T47D (cell line): ENCODE measurements at regions not wholly inside any gene's neighbourhood (a gene's known extent, or its start where the extent isn't known, plus 50 kb on each side); places are given as distances from the start of the nearest gene placed in this dataset.

Experiments
- DNase-seq, 2 experiments: peaks; one replicate each; pipeline versions ENCODE4 v3.0.0 to v3.0.0-alpha.2; 2011 to 2012; ENCODE audit warnings: low read depth in 1 of 2, low spot score in 1 of 2
- JUND ChIP-seq: IDR thresholded peaks from 2 replicates; pipeline ENCODE4 v1.6.1; 2012; ENCODE audit warnings: low read depth
- in situ Hi-C: cut with HindIII; loops from 2 replicates; pipeline ENCODE4 v1.10.0; 2016; ENCODE audit warnings: low sequenced_read_pairs, low pct_unique_long_range_greater_than_20kb

DNA sequence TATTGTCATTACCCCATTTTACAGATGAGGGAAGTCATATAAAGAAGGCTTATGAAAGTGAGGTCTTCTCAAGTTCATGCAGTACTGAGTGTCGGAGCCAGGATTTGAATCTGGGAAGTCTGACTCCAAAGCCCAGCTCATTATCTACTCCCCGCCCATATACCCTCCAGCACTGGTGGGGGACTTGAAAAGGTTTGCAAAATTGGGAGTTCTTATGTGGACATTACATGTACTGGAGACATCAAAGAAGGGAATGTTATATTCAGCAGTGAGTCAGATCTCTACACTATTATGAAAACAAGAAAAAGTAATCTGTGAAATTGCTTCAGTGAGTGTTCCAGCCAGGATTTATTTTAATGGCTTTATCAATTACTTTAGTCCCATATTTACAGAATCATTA lies 185.2 kb upstream of the CADPS start:
- DNase-seq: no peak
- no peak for TF ChIP-seq JUND

DNA sequence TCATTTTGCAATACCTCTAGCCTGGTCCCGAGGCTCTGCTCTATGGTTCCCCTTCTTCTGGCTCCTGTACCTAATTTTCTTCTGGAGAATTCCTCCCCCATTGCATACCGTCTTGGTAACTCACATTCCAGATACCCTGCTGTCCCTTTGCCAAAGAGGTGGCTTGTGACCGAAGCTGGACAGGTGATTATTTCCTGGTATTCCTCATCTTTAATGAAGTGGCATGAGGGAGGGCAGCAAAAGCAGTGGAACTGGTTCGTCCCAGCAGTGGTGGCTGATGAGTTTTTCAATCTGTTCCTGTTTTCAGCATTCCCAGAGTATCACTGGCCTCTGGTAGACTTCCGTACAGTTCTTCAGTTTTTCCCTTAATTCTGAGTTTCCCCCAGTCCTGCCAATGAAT lies 186.2 kb upstream of the CADPS start:
- DNase-seq: no peak
- in situ Hi-C loops: no loop called here
- TF ChIP-seq JUND: no peak

More for the DNA sequence above, 185.2 kb upstream of the CADPS start:
- in situ Hi-C loops: no loop called here

DNA sequence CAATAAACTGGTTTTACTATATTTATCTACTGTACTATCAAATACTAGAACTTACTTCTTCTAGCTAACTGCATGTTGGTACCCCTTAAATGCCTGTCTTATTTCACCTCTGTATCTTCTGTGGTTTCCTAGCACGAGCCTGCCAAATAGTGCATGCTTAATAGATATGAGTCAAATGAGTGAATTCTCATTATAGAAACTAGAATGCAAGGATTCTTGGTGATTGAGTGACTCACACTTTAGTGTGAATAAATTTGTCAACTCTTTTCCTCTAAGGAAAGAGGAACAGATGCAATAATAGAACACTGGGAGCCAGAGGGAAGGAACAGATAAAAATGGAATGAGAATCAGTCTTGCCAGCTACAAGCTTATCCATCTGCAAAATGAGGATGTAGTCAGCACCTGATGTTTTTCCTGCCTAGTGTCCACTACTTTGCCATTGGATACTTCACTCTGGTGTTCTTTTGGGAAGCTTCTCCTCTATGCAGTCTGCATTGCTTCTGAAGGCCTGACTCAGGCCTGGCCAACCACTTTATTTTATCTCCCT lies 189.1 kb upstream of the CADPS start:
- in situ Hi-C loops: no loop called here
- no peak for TF ChIP-seq JUND
- no peak for DNase-seq

DNA sequence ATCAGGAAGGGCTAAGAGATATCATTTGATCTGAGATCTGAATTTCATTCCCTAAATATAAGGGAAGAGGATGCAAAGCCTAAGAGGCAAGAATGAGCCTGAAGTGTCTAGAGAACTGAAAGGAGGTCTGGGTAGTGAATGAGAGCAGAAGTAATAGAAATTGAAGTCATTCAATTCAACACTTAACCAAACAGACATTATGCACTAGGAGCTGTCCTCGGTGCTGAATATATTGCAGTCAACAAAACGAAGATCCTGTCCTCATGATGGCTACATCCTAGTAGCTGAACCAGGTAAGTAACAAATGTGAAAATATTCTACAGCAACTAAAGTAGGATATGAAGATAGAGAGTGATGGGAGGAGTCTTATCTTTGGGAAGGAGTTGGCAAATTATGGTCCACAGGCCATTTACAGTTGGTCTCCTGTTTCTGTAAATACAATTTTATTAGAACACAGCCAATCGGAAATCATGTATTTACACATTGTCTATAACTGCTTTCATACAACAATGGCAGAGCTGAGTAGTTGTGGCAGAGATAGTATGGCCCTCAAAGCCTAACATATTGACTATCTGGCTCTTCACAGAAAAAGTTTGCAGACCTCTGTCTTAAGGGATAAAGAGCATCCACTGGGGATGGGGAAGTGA lies 192.9 kb upstream of the CADPS start:
- TF ChIP-seq JUND: no peak
- DNase-seq: peak; percentile 26 to 79
- in situ Hi-C loops: no loop called here

DNA sequence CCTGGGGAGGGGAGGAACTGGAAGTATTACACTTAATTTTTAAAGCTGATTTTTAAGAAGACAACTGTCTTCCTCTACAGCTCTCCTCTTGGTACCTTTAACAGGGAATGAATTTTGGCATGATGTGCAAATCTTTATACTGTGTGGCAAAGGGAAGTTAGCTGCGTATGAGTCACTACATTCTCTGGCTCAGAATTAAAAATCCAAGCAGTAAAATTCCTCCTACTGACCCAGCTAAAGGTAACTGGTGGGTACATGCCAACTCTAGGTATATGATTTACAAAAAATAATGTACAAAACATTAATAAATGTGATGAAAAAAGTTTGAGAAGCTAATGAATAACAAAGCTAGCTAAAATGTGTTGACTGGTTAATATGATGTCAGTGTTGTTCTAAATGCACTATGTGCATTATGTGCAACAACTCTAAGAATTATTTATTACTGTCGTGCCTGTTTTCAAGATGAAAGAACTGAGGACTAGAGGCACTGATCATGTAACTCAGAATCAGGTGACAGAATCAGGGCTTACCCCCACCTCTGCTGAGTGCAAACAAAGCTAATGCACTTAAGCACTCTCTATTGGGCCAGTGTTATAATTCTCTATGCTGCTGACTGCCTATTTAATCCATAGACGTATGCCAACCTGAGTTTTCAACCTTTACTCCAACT lies 194.7 kb upstream of the CADPS start:
- no peak for DNase-seq
- in situ Hi-C loops: no loop called here
- no peak for TF ChIP-seq JUND

DNA sequence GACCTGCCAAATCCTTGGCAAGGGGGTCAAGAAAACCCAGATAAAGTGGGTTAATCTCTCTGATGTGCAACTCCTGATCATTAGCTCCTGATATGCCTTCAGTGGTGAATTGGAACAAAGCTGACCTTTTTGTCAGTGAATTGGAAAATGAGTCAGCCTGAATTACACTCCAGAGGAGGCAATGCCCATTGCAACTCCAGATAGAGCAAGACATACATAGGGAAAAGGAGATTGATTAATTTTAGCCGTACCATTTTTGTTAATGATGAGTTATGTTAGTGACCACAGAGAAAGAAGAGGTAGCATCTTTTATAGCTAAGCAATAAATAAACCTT lies 195.2 kb upstream of the CADPS start:
- no peak for TF ChIP-seq JUND

DNA sequence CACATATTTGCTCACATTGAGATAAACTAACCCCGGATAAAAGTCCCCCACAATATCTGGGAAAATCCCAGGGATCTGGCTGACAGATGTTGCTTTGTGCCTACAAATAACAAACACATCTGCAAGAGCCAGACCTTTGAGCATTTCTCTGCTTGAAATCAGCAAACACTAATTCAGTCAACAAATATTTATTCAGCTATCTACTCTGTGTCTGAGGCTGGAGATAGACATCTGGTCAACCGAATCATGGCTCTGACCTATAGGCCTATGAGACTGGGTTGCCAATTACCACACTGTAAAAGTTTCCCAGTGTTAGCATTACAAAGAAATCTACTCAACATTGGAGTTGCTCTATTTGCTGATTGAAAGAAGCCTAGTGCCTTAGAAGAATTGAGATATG lies 201.1 kb upstream of the CADPS start:
- DNase-seq: no peak
- TF ChIP-seq JUND: no peak
- in situ Hi-C loops: no loop called here

More for the DNA sequence above, 195.2 kb upstream of the CADPS start:
- DNase-seq: no peak
- in situ Hi-C loops: no loop called here

DNA sequence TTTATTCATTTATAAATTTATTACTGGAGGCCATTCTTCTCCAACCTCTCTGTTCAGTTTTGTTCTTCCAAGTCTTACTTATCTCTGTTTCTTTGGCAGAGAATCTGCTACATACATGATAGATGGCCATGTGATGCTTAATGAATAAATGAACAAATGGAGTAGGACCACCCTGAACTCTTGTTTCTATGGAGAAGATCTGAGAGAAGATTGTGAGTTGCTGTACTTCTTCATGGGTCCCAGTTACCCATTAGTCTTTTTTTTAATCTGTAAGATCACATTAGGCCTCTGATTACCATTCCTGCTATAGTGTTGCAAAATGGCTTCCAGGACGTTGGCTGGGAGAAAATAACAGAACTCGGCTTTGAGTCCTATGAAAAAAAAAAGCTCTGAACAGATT lies 191.9 kb upstream of the SYNPR start:
- in situ Hi-C loops: no loop called here
- DNase-seq: no peak
- no peak for TF ChIP-seq JUND

DNA sequence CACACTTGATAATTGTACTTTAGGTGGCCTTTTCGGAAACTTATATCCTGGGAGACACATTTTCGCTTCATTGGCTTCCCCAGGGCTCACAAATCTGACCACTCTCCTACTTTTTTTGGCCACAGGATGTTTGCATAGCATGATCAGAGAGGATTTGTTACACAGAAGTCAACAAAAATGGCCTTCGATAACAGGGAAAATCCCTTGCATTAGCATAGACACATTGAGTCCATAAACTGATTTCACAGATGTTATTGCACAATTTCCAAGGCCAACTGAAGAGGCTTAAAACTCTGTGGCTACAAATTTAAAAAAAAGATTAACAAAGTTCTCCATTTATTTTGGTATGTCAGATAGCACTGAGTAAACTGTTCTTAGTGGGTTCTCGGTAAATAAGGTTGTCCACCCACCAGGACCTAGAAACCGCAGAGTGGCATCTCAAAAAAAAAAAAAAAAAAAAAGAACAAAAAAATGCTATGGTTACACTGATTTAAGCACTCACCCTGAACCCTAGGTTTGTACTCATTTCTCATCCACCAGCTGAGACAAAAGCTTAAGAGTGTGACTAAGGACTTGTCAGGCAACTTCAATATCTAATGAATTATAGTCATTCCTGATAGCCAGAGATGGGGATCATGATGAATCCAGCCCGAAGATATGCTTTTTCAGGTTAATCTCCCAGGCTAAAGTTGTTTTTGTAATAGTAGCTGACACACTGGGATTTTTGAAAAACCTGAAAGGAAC lies 188.9 kb upstream of the SYNPR start:
- TF ChIP-seq JUND: no peak
- no peak for DNase-seq
- in situ Hi-C loops: no loop called here

DNA sequence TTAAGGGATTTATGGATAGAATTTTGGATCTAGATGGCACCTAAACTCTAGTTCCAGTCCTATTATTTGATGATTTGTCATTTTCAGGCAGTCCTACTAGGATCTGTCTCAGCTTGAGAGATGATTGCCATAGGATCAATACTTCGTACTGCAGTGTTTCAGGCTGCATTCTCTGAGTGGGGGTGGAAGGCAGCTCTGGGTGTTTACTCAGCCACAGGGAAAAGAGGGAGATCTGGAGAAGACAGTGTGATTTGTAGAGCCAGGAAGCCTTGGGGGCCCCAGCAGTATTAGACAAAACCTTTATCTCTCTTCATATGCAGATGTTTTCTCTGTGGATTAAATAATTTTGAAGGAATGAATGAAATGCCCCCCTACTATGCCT lies 188.4 kb upstream of the SYNPR start:
- no peak for TF ChIP-seq JUND
- in situ Hi-C loops: no loop called here
- no peak for DNase-seq

DNA sequence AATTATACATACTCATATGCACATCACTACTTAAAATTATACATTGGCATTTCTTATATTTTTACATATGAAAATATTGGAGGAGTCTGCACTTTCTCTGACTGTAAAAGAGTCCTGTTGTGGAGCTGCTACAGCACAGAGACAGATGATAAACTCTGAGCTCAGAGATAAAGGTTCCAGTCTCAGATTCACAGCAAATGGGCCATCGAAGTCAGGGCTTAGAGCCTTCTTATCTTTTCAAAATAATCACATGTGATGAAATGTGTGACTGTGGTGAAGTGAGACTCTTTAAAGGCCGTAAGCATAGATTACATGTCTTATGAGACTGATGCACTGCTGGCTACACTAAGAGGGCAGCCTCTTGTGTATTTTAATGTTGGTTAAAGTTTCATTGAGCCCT lies 187.5 kb upstream of the SYNPR start:
- in situ Hi-C loops: no loop called here
- no peak for TF ChIP-seq JUND
- no peak for DNase-seq

DNA sequence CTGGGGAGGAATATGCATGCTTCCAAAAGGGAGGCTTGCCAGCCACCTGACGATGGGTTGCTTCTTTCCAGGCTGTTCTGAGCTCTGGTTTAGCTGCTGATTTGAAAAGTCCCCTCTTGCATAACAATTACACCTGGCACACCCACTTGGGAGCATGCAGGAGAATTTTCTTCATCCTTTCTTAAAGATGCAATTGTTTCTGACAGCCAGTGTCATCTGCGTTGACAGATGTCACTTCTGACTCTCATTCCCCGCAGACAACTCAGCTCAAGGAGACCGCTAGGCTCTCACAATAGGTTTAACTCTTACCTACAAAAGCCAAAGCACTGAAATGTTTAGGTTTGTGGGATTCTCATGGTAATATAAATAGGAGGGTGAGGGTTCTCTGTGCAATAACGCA lies 185.6 kb upstream of the SYNPR start:
- in situ Hi-C loops: no loop called here
- no peak for TF ChIP-seq JUND
- DNase-seq: no peak

DNA sequence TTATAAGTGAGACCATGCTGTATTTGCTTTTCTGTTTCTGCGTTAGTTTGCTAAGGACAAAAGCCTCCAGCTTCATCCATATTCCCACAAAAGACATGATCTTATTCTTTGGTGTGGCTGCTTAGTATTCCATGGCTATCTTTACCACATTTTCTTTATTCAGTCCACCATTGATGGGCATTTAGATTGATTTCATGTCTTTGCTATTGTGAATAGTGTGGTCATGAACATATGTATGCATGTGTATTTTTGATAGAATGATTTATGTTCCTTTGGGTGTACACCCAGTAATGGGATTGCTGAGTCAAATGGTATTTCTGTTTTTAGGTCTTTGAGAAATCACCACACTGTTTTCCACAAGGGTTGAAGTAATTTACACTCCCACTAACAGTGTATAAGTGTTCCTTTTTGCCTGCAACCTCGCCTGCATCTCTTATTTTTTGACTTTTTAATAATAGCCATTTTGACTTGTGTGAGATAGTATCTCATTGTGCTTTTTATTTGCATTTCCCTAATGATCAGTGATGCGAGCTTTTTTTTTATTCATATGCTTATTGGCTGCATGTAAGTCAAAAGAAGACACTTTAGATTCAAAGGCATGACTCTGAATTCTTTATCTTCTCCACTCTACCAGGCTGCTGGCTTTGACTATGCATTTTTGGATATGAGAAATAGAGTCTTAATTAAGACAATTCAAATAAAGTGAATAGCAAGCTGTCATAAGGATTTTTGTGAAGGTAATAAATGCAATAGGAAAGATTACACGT lies 183.3 kb upstream of the SYNPR start:
- DNase-seq: no peak
- TF ChIP-seq JUND: no peak
- in situ Hi-C loops: no loop called here
